ENCODE measurements at regions not wholly inside any gene's neighbourhood (a gene's known extent, or its start where the extent isn't known, plus 50 kb on each side); places are given as distances from the start of the nearest gene placed in this dataset.

- DNase-seq (ENCODE audit: low read depth), result no peak
Observed at GRCh38 chr3:117557464-117558090, 848.0 kb downstream of the TUSC7 start.

GRCh38 chr3:117558681-117559080 is 849.1 kb downstream of the TUSC7 start:
- DNase-seq (ENCODE audit: low read depth), result no peak

DNA sequence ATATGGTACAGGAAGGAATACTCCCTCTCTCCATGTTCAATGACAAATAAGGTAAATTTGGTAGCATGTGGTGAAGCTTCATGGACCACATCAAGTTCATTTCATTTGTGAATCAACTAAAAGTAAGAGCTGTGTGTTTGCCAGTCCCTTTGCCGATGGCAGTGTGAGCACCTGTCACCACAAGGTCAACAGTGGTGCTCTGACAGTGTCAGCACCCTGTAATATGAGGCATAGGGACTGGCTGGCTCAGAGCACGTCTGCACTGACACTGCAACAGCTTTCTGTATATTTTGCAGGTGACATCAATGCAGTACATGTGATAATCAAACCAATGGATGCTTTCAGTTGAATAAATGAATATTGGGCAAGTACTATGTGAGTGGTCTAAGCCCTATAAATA is 852.4 kb downstream of the TUSC7 start:
- no peak for DNase-seq (ENCODE audit: low read depth)

DNA sequence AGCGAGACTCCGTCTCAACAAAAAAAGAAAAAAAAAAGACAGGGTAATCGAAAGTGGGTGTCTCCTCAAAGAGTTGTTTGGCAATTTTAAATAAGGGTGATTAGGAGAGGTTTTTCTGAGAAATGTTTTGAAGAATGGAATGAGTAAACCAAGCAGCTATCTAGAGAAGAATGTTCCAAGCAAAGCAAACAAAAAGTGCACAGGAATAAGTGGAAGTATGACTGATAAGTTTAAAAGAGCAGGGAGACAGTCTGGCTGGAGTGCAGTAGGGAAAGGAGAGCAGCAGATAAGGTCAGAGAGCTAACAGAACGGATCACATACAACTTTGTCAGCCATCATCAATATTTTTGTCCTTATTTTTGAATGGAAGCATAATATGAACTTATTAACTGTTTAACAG is 853.5 kb downstream of the TUSC7 start:
- DNase-seq (ENCODE audit: low read depth), result no peak

- DNase-seq (ENCODE audit: low read depth), result no peak
Observed at GRCh38 chr3:117565777-117566176, 856.2 kb downstream of the TUSC7 start.

GRCh38 chr3:117566926-117567325 is 857.3 kb downstream of the TUSC7 start:
- no peak for DNase-seq (ENCODE audit: low read depth)

DNA sequence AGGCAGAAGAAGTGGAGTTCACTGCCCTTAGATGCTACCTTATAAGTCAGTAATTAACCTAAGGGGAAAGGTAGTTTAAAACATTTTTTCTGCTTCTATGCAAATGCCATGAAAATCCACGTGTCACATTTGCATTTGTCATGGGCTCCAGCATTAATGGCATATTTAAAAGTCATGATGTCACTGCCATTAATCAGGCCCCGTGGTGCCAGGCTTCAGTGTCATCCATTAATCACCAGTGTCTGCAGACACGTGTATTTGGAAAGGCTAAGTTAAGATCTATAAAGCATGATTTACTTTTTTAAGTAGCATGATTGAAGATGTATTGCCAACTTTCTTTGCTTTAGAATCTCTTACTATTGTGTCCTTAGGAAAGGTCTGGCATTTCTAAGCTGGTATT is 857.8 kb downstream of the TUSC7 start:
- DNase-seq (ENCODE audit: low read depth), result no peak

DNA sequence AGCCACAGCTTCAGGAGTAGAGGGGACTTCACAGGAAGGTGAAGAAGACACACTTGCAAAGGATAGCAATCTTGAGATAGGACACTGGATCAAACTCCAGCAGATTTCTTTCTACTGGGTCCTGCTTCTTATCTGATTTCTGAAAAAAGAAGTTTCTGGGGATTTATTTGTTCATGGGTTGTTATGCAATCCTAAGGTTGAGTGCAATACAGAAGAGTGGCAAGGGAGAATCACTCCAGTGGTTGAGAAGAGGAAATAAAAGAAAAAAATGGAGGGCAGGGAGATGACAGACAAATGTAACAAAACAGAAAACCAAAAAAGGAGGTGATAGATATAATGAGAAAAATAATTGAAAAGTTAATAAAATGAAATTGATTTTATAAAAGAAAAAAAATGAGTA is 858.3 kb downstream of the TUSC7 start:
- DNase-seq (ENCODE audit: low read depth), result no peak

DNA sequence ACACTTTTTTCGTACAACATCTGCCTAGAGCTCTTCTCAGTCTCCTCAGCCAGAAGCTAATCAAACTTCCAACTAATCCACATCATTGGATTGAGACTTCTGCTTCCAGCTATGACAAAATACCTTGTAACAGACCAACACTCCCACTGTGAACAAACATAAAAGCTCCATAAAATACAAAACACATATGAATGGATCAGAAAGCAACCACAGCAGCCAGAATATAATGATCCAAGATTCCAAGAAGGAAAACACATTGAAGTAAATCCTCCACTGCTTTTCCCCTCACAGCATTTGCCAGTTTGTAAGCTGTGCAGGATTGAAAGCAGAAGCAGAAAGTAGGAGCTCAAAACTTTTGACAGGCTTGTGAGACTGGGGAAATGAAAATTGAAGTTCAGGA is 863.2 kb downstream of the TUSC7 start:
- no peak for DNase-seq (ENCODE audit: low read depth)

DNA sequence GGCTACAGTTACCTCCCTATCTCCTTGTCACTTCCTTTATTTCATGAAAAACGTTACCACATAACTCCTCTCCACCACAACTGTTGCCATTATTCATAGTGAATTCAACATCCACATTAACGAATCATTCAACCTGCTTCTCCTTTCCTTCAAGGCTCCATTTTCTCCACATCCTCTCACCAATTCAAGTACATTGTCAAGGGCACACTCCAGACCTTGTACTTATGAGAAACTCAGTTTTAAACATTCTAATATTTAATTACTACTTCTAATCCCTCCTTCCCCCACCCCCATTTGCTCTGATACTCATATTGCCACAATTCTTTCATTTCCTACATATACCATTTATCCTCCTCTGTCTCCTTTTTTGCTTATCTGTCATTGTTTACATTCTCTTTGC is 871.2 kb downstream of the TUSC7 start:
- DNase-seq (ENCODE audit: low read depth), result no peak

DNA sequence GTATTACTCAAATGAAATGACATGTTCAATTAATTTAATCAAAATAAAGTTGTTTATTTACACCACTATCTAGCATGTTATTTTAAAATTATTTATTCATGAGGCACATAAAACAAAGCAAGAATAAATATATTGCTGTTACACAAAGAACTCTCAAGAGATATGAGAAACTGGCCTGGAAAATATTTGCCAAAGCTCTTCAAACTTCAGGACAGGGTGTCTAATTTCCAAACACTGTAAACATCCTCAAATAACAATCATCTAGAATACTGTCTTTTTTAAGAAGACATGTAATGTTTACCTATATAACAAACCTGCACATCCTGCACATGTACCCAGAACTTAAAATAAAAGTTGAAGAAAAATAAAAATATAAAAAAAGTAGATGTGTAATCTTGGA is 876.6 kb downstream of the TUSC7 start:
- DNase-seq (ENCODE audit: low read depth), result no peak

DNA sequence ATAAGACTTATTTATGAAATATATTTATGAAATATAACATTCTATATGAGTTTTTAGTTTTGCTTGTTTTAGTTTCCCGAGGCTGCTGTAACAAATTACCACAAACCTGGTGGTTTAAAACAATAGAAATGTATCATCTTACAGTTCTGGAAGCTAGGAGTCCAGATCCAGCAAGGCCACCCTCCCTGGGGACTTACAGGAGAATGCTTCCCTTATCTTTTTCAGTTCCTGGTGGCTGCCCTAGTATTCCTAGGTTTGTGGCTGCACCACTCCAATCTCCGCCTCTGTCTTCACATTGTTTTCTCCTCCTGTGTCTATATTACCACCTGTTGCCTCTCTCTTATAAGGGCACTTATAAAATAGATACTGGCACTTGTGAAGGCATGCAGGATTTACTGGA is 877.8 kb downstream of the TUSC7 start:
- no peak for DNase-seq (ENCODE audit: low read depth)

GRCh38 chr3:117589454-117589853 is 879.9 kb downstream of the TUSC7 start:
- no peak for DNase-seq (ENCODE audit: low read depth)

DNA sequence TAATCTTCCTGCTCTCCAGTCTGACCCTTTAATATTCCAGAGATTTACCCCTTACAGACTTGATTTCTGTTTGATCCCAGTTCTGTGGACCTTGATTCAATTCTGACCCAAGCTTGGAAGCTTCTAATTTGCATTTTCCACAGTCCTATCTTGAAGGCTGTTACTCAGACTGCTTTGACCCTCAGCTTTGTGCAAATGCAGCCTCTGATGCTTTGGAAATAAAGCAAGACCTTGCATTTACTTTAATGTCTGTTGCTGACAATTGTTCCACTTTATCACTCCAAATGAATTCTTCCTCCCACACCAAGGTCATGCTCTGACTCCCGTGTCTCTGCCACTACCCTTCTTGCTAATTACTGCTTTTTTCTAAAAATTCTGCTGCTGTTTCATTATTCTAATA is 886.0 kb downstream of the TUSC7 start:
- DNase-seq (ENCODE audit: low read depth), result no peak

GRCh38 chr3:117596503-117596902 is 886.9 kb downstream of the TUSC7 start:
- no peak for DNase-seq (ENCODE audit: low read depth)

- DNase-seq (ENCODE audit: low read depth), result no peak
Observed at GRCh38 chr3:117597865-117598264, 888.3 kb downstream of the TUSC7 start.

DNA sequence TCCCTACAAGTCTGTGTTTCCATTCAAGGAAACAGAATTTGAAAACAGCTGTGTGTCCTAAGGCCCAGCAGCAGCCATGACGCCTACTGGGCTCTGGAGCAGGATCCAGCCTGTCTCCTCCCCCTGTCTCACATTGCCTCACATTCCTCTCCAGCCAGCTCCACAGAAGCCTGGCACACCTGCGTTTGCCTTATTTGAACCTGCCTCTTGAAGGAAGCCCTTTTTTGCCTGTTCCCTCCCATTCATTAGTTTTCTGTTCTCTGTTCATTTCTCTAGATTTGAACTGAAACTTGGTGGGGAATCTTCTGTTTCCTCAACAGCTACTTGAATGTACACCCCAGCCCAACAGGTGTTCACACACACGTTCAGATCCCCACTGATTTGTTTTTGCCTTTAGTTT is 890.5 kb downstream of the TUSC7 start:
- no peak for DNase-seq (ENCODE audit: low read depth)

DNA sequence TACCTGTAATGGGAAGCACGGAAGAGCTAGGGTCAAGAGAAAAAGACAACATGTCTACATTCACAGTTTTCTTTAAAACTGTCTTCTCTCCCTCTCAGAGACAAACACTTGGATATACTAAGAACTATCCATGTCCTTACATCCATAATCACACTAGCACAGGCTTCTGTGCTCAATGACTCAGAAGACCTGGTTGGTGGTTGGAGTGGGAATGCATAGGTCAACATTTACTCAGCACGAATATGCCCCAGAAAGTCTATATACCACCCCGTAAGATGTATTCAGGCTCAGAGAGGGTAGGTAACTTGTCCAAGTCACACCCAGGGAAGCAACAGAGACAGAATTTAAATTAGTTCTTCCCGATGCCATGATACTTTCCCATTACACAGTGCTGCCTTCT is 891.1 kb downstream of the TUSC7 start:
- DNase-seq (ENCODE audit: low read depth), result no peak

GRCh38 chr3:117602058-117602644 is 892.6 kb downstream of the TUSC7 start:
- no peak for DNase-seq (ENCODE audit: low read depth)

DNA sequence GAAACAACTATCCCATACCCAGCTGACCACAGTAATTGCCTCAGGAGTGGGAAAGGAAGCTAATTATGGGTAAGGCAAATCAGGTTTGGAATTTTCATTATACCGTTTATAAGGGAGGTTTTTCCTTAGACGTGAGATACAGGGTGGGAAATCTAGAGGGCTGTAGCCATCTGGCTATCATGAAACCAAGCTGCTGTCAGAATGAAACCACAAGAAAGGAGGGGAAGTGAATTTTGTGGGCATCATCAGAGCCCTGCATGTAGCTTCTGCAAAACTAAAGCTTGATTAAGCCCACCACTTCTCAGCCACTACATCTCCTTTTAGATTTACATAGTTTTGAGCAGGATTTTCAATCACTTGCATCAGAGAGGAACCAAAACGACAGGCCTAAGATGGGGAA is 893.5 kb downstream of the TUSC7 start:
- DNase-seq (ENCODE audit: low read depth), result no peak

GRCh38 chr3:117606866-117607265 is 897.3 kb downstream of the TUSC7 start:
- DNase-seq (ENCODE audit: low read depth), result no peak

DNA sequence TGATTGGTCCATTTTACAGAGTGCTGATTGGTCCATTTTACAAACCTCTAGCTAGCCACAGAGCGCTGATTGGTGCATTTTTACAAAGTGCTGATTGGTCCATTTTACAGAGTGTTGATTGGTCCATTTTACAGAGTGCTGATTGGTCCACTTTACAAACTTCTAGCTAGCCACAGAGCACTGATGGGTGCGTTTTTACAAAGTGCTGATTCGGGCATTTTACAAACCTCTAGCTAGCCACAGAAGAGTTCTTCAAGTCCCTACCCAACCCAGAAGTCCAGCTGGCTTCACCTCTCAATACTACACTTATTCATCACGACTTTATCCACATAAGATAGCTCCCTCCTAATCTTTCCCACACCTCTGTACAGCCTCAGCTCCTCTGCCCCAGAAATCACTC is 899.8 kb downstream of the TUSC7 start:
- DNase-seq (ENCODE audit: low read depth), result no peak

GRCh38 chr3:117610156-117610555 is 900.6 kb downstream of the TUSC7 start:
- DNase-seq (ENCODE audit: low read depth), result no peak

GRCh38 chr3:117611211-117611610 is 901.6 kb downstream of the TUSC7 start:
- no peak for DNase-seq (ENCODE audit: low read depth)

Measured in forelimb muscle (tissue), 1 donor.